Activated naive CD4-positive, alpha-beta T cell treated with anti-CD3 and anti-CD28 coated beads, Interleukin-2, amount 50 U/mL, for 24 hours (primary cell): ENCODE measurements at regions not wholly inside any gene's neighbourhood (a gene's known extent, or its start where the extent isn't known, plus 50 kb on each side); places are given as distances from the start of the nearest gene placed in this dataset.

Source experiments
- H3K27ac Mint-ChIP-seq: one replicate; pipeline ENCODE4 v1.8.0; 2021; ENCODE audit warnings: mild to moderate bottlenecking, mixed read lengths
- H3K27me3 Mint-ChIP-seq: one replicate; pipeline ENCODE4 v1.8.0; 2021; ENCODE audit warnings: mixed read lengths
- H3K36me3 Mint-ChIP-seq: one replicate; pipeline ENCODE4 v1.8.0; 2021; ENCODE audit warnings: mixed read lengths
- H3K4me1 Mint-ChIP-seq: one replicate; pipeline ENCODE4 v1.8.0; 2021; ENCODE audit warnings: mixed read lengths
- H3K4me3 Mint-ChIP-seq: one replicate; pipeline ENCODE4 v1.8.0; 2021; ENCODE audit warnings: mild to moderate bottlenecking, mixed read lengths
- H3K9me3 Mint-ChIP-seq: one replicate; pipeline ENCODE4 v1.8.0; 2021; ENCODE audit warnings: mixed read lengths

- Mint-ChIP-seq H3K4me3 (no peak overlapping the region), H3K27ac (no peak overlapping the region), H3K4me1 (no peaks in the 10 kb centered on the region), H3K27me3 (no peaks in the 10 kb centered on the region), H3K9me3 (no peaks in the 10 kb centered on the region), H3K36me3 (no peaks in the 10 kb centered on the region)
Measured at GRCh38 chr18:6668836-6669235, 60.7 kb upstream of the ARHGAP28 start.

- H3K36me3 Mint-ChIP-seq = no peaks in the 10 kb centered on the region
- H3K27ac Mint-ChIP-seq = no peak overlapping the region
- no peak overlapping the region for H3K4me3 Mint-ChIP-seq
- H3K4me1 Mint-ChIP-seq = no peaks in the 10 kb centered on the region
- no peaks in the 10 kb centered on the region for H3K9me3 Mint-ChIP-seq
- no peaks in the 10 kb centered on the region for H3K27me3 Mint-ChIP-seq
Measured at GRCh38 chr18:6672821-6673308, 56.7 kb upstream of the ARHGAP28 start.

- Mint-ChIP-seq H3K9me3 (no peaks in the 10 kb centered on the region), H3K27ac (no peak overlapping the region), H3K4me3 (no peak overlapping the region), H3K36me3 (no peaks in the 10 kb centered on the region), H3K4me1 (no peaks in the 10 kb centered on the region), H3K27me3 (no peaks in the 10 kb centered on the region)
Measured at GRCh38 chr18:6677086-6677485, 52.4 kb upstream of the ARHGAP28 start.

- Mint-ChIP-seq H3K27me3 (no peaks in the 10 kb centered on the region), H3K4me3 (no peak overlapping the region), H3K36me3 (no peaks in the 10 kb centered on the region), H3K27ac (no peak overlapping the region), H3K4me1 (no peaks in the 10 kb centered on the region), H3K9me3 (no peaks in the 10 kb centered on the region)
Measured at GRCh38 chr18:6679201-6679600, 50.3 kb upstream of the ARHGAP28 start.
